ENCODE measurements at regions not wholly inside any gene's neighbourhood (a gene's known extent, or its start where the extent isn't known, plus 50 kb on each side); places are given as distances from the start of the nearest gene placed in this dataset.
"Not testable (repeated sequence)": the region's sequence is repeated elsewhere in the genome, so short reads cannot be mapped to it uniquely, and the experiment has no call there.

DNA sequence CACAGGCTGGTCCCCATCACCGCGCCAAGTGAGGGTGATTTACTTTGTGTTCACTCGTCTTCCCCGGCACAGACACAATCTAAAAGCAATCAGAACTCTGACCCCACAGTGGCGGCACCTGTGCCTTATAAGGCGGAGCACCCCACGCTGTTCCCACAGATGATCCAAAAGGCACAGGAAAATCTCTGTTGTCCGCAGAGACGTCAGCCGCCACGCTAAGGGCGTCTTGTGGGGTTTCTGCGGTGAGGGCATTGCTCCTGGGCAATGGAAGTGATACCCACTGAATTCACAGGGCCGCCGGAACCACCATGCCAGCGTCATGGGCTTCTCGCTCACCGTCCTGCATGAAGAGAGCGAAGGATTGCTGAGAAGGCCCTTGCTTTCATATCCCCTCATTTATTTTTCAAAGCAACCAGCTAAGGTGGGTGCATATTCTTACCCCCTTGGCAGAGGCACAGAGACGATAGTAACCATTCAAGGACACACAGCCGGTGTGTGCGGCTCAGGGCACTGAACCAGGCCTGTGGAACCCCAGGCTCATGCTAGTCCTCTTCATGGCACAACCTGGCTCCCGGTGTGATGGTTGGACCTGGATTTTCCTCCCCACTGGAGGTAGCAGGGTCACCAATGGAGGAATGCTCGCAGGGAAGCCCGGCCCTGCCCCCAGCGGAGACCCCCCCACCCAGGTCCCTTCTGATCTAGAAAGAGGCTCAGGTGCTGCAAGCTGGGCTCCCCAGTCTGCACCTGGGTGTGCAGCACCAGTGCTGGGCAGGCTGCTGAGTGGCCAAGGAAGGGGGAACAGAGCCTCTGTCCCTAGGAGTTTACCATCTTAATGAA is 279.0 kb downstream of the TCERG1L start:
- Histone ChIP-seq H3K27me3 (replicated peaks; ENCODE audit: control insufficient read depth, insufficient read depth, low read length) (no peaks in the 10 kb centered on the region), H3K4me3 (ENCODE audit: low read length) (no peak overlapping the region), H3K9ac (ENCODE audit: low read length) (no peak overlapping the region), H3K4me1 (ENCODE audit: control insufficient read depth, insufficient read depth, low read length) (no peaks in the 10 kb centered on the region), H3K36me3 (ENCODE audit: control insufficient read depth, insufficient read depth, low read length, severe bottlenecking) (no peaks in the 10 kb centered on the region), H3K9me3 (ENCODE audit: control insufficient read depth, low read length) (no peaks in the 10 kb centered on the region)
- DNase-seq (ENCODE audit: low read depth), result no peak

DNA sequence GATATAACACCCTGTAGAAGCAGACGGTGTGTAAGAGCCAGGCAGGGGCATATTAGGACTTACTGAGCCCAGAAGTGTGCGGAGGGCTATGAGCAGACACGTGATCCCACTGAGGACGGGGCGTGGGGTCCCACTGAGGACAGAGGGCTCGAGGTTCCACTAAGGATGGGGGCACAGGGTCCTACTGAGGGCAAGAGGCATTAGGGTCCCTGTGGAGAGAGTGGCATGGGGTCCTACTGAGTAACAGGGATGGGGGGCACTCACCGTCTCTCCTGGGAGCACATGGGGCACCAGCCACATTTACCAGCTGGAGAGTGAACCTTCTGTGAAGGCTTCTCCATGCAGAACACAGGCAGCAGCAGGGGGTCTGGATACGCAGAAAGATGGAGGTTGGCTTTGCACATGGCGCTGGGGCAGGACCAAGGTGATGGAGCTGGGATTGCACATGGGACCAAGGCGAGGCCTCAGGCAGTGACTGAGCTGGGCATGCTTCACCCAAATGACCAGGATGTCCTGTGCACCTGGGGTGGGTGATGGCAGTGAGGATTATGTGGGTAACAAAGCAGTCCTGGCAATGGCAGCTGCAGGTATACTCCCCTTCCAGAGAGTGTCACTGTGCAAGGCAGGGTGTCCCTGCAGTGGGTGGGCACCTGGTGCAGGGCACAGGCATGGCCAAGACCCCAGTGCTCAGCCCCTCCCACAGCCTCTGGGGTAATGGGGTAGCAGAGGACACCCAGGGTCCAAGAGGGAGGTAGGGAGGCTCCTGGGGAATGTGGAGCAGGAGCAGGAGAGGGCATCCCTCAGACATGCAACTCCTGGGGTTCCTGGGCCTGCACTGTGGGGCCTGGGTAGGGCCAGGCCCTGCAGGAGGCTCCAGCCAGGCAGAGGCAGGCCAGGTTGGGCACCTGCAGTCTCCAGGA is 278.1 kb downstream of the TCERG1L start:
- DNase-seq (ENCODE audit: low read depth), result no peak
- H3K9me3 ChIP-seq (ENCODE audit: control insufficient read depth, low read length), result no peaks in the 10 kb centered on the region

DNA sequence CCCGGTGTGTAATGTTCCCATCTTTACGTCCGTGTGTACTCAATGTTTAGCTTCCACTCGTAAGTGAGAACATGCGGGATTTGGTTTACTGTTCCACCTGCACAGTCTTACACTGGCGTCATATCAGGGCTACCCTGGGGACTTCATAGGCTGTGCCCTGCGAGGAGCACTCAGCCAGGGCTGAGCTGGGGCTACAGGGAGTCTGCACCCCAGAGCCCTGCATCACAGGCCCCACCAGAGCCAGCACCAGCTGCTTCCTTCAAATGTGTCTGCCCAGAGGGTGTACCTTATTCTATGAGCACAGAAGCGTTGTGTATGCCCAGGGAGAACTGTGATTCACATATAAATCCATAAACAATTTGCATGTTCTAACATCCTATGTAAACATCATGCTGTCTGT is 277.1 kb downstream of the TCERG1L start:
- no peaks in the 10 kb centered on the region for H3K36me3 ChIP-seq (ENCODE audit: control insufficient read depth, insufficient read depth, low read length, severe bottlenecking)
- peaks cover under 1% of the 10 kb centered on the region for H3K9me3 ChIP-seq (ENCODE audit: control insufficient read depth, low read length)
- H3K27me3 ChIP-seq (replicated peaks; ENCODE audit: control insufficient read depth, insufficient read depth, low read length), result no peaks in the 10 kb centered on the region
- no peak overlapping the region for H3K9ac ChIP-seq (ENCODE audit: low read length)
- DNase-seq (ENCODE audit: low read depth), result no peak
- no peak overlapping the region for H3K4me3 ChIP-seq (ENCODE audit: low read length)
- H3K4me1 ChIP-seq (ENCODE audit: control insufficient read depth, insufficient read depth, low read length), result no peaks in the 10 kb centered on the region

More for the DNA sequence above, 278.1 kb downstream of the TCERG1L start:
- H3K9ac ChIP-seq (ENCODE audit: low read length), result no peak overlapping the region
- no peaks in the 10 kb centered on the region for H3K36me3 ChIP-seq (ENCODE audit: control insufficient read depth, insufficient read depth, low read length, severe bottlenecking)
- no peak overlapping the region for H3K4me3 ChIP-seq (ENCODE audit: low read length)
- no peaks in the 10 kb centered on the region for H3K4me1 ChIP-seq (ENCODE audit: control insufficient read depth, insufficient read depth, low read length)
- H3K27me3 ChIP-seq (replicated peaks; ENCODE audit: control insufficient read depth, insufficient read depth, low read length), result no peaks in the 10 kb centered on the region

- H3K4me1 ChIP-seq (ENCODE audit: control insufficient read depth, insufficient read depth, low read length), result no peaks in the 10 kb centered on the region
- DNase-seq (ENCODE audit: low read depth), result no peak
- H3K27me3 ChIP-seq (replicated peaks; ENCODE audit: control insufficient read depth, insufficient read depth, low read length), result no peaks in the 10 kb centered on the region
- H3K36me3 ChIP-seq (ENCODE audit: control insufficient read depth, insufficient read depth, low read length, severe bottlenecking), result no peaks in the 10 kb centered on the region
- peaks cover 13% of the 10 kb centered on the region for H3K9me3 ChIP-seq (ENCODE audit: control insufficient read depth, low read length)
- no peak overlapping the region for H3K4me3 ChIP-seq (ENCODE audit: low read length)
- no peak overlapping the region for H3K9ac ChIP-seq (ENCODE audit: low read length)
These were observed 275.7 kb downstream of the TCERG1L start for GRCh38 chr10:131035779-131036178.

DNA sequence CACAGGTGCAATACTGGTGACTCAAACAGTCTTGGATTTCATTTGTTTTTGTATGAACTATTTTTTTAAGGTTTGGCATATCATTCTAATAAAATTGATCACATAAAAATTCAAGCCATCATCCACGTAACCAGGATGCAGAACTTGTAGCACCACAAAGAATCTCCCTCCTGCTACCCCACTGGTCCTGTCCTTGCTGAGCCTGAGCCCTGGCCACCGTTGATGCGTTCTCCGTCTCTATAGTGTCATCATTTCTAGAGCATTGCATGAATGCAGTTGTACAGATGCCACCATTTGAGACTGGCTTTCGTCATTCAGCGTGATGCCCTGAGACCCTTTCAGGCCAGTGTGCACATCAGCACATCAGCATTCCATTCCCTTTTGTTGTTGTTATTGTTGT is 273.5 kb downstream of the TCERG1L start:
- Histone ChIP-seq H3K9ac (ENCODE audit: low read length) (no peak overlapping the region), H3K4me3 (ENCODE audit: low read length) (no peak overlapping the region), H3K36me3 (ENCODE audit: control insufficient read depth, insufficient read depth, low read length, severe bottlenecking) (no peaks in the 10 kb centered on the region), H3K27me3 (replicated peaks; ENCODE audit: control insufficient read depth, insufficient read depth, low read length) (no peaks in the 10 kb centered on the region), H3K4me1 (ENCODE audit: control insufficient read depth, insufficient read depth, low read length) (no peaks in the 10 kb centered on the region), H3K9me3 (ENCODE audit: control insufficient read depth, low read length) (peaks cover 17% of the 10 kb centered on the region)
- no peak for DNase-seq (ENCODE audit: low read depth)

GRCh38 chr10:131041031-131041430 is 270.5 kb downstream of the TCERG1L start:
- no peaks in the 10 kb centered on the region for H3K4me1 ChIP-seq (ENCODE audit: control insufficient read depth, insufficient read depth, low read length)
- no peaks in the 10 kb centered on the region for H3K36me3 ChIP-seq (ENCODE audit: control insufficient read depth, insufficient read depth, low read length, severe bottlenecking)
- H3K9ac ChIP-seq (ENCODE audit: low read length), result no peak overlapping the region
- H3K4me3 ChIP-seq (ENCODE audit: low read length), result no peak overlapping the region
- peaks cover 17% of the 10 kb centered on the region for H3K9me3 ChIP-seq (ENCODE audit: control insufficient read depth, low read length)
- H3K27me3 ChIP-seq (replicated peaks; ENCODE audit: control insufficient read depth, insufficient read depth, low read length), result no peaks in the 10 kb centered on the region
- DNase-seq (ENCODE audit: low read depth), result no peak

DNA sequence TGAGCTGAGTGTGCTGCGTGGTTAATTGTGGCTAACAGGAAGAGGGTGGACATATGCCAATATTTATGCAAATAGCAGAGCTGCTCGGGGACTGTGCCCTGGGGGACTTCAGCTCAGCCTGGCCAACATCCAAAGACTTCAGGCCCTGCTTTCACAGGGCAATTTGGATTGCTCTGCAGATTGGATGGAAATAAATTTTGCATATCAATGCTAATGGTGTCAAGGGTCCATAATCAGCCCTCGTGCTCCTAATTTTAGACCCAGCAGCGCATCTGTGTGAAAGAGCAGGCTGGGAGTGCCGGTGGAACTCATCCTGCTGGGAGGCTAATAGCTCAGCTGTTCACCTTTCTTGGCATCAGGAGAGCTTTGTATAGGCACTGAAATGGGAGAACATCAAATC is 270.1 kb downstream of the TCERG1L start:
- Histone ChIP-seq H3K9ac (ENCODE audit: low read length) (no peak overlapping the region), H3K4me3 (ENCODE audit: low read length) (no peak overlapping the region), H3K36me3 (ENCODE audit: control insufficient read depth, insufficient read depth, low read length, severe bottlenecking) (no peaks in the 10 kb centered on the region), H3K4me1 (ENCODE audit: control insufficient read depth, insufficient read depth, low read length) (no peaks in the 10 kb centered on the region), H3K27me3 (replicated peaks; ENCODE audit: control insufficient read depth, insufficient read depth, low read length) (no peaks in the 10 kb centered on the region), H3K9me3 (ENCODE audit: control insufficient read depth, low read length) (peaks cover 17% of the 10 kb centered on the region)
- DNase-seq (ENCODE audit: low read depth), result no peak

GRCh38 chr10:131042015-131042414 is 269.5 kb downstream of the TCERG1L start:
- not testable (repeated sequence) for H3K27me3 ChIP-seq (replicated peaks; ENCODE audit: control insufficient read depth, insufficient read depth, low read length); H3K4me1 ChIP-seq (ENCODE audit: control insufficient read depth, insufficient read depth, low read length); H3K4me3 ChIP-seq (ENCODE audit: low read length); H3K9ac ChIP-seq (ENCODE audit: low read length); H3K36me3 ChIP-seq (ENCODE audit: control insufficient read depth, insufficient read depth, low read length, severe bottlenecking); DNase-seq (ENCODE audit: low read depth)
- H3K9me3 ChIP-seq (ENCODE audit: control insufficient read depth, low read length), result peaks cover 17% of the 10 kb centered on the region
